ENCODE measurements at regions not wholly inside any gene's neighbourhood (a gene's known extent, or its start where the extent isn't known, plus 50 kb on each side); places are given as distances from the start of the nearest gene placed in this dataset.

DNA sequence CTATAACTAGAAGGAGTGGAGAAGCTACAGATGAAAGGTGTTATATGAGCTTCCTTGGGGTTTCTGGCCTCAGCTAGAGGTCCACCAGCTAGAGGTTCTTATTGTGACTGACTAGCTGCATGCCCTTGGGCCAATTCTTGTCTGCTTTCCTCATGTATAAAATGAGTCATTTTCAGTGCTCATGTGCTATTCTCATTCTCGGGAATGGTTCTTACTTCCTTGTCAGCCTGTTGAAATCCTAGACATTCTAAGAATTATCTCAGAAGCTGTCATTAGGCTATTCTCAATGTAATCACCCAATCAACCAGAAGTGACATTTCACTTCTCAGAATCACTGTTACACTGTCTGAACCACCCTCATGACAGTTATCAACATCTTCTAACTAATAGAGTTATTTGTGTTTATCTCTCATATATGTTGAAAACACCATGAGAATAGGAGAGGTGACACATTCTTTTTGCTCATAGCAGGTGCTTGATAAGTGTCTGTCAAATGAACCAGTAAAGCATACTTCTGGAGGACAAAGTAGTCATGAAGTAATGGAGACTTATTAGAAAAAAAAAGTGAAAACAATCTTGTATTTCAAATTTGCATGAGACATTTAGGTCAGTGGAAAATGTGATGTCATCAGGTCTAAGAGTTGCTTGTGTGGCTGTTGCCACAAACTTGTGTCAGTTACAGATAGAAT is 122.8 kb upstream of the IVNS1ABP start:
- no peak for TF ChIP-seq POLR2A (IDR thresholded peaks at IDR 0.05; ENCODE audit: low read depth, low read length)
- no peak for TF ChIP-seq POLR2AphosphoS5 (IDR thresholded peaks at IDR 0.05; ENCODE audit: low read depth, low read length)
